Endothelial cell (in vitro differentiated cells): ENCODE measurements at regions not wholly inside any gene's neighbourhood (a gene's known extent, or its start where the extent isn't known, plus 50 kb on each side); places are given as distances from the start of the nearest gene placed in this dataset.
A peak's percentile ranks its signal among the peaks of the same experiment; 100 is the strongest.

Source experiments
- DNase-seq: peaks from one replicate; pipeline ENCODE4 v3.0.0; 2021; ENCODE audit warnings: low spot score
- H3K27ac Mint-ChIP-seq: one replicate; pipeline ENCODE4 v1.8.0; 2021; ENCODE audit warnings: mixed read lengths, inconsistent platforms; ENCODE audit not compliant: unreplicated experiment
- H3K27me3 Mint-ChIP-seq: one replicate; pipeline ENCODE4 v1.8.0; 2021; ENCODE audit warnings: mild to moderate bottlenecking, moderate library complexity, mixed read lengths, inconsistent platforms; ENCODE audit not compliant: unreplicated experiment
- H3K36me3 Mint-ChIP-seq: one replicate; pipeline ENCODE4 v1.8.0; 2021; ENCODE audit warnings: mild to moderate bottlenecking, low read depth, mixed read lengths, inconsistent platforms; ENCODE audit not compliant: unreplicated experiment
- H3K4me1 Mint-ChIP-seq: one replicate; pipeline ENCODE4 v1.8.0; 2021; ENCODE audit warnings: mild to moderate bottlenecking, mixed read lengths, inconsistent platforms; ENCODE audit not compliant: unreplicated experiment
- H3K4me3 Mint-ChIP-seq: one replicate; pipeline ENCODE4 v1.8.0; 2021; ENCODE audit warnings: mild to moderate bottlenecking, mixed read lengths, inconsistent platforms; ENCODE audit not compliant: unreplicated experiment
- H3K9me3 Mint-ChIP-seq: one replicate; pipeline ENCODE4 v1.8.0; 2021; ENCODE audit warnings: mixed read lengths, inconsistent platforms; ENCODE audit not compliant: unreplicated experiment
- TF ChIP-seq, protein P1 (sequence below): fragments of 200-600 bp; sonication (generic); IDR thresholded peaks from one replicate; pipeline ENCODE4 v1.5.0; 2021; ENCODE audit warnings: antibody characterized with exemption; ENCODE audit not compliant: unreplicated experiment

- DNase-seq = no peak
- Mint-ChIP-seq H3K9me3 (no peaks in the 10 kb centered on the region), H3K27ac (no peak overlapping the region), H3K27me3 (no peaks in the 10 kb centered on the region), H3K4me3 (no peak overlapping the region), H3K4me1 (no peaks in the 10 kb centered on the region), H3K36me3 (no peaks in the 10 kb centered on the region)
- TF ChIP-seq, protein P1, sequence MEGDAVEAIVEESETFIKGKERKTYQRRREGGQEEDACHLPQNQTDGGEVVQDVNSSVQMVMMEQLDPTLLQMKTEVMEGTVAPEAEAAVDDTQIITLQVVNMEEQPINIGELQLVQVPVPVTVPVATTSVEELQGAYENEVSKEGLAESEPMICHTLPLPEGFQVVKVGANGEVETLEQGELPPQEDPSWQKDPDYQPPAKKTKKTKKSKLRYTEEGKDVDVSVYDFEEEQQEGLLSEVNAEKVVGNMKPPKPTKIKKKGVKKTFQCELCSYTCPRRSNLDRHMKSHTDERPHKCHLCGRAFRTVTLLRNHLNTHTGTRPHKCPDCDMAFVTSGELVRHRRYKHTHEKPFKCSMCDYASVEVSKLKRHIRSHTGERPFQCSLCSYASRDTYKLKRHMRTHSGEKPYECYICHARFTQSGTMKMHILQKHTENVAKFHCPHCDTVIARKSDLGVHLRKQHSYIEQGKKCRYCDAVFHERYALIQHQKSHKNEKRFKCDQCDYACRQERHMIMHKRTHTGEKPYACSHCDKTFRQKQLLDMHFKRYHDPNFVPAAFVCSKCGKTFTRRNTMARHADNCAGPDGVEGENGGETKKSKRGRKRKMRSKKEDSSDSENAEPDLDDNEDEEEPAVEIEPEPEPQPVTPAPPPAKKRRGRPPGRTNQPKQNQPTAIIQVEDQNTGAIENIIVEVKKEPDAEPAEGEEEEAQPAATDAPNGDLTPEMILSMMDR = no peak
Measured at GRCh38 chr2:65658266-65658665, 225.9 kb upstream of the SPRED2 start.

GRCh38 chr2:65656160-65656718, 223.8 kb upstream of the SPRED2 start:
- DNase-seq = no peak
- H3K9me3 Mint-ChIP-seq = no peaks in the 10 kb centered on the region
- H3K36me3 Mint-ChIP-seq = no peaks in the 10 kb centered on the region
- no peak overlapping the region for H3K4me3 Mint-ChIP-seq
- TF ChIP-seq, protein P1 = no peak
- no peaks in the 10 kb centered on the region for H3K4me1 Mint-ChIP-seq
- H3K27ac Mint-ChIP-seq = peak overlapping the region; percentile 13
- H3K27me3 Mint-ChIP-seq = no peaks in the 10 kb centered on the region

GRCh38 chr2:65655000-65655399, 222.6 kb upstream of the SPRED2 start:
- Mint-ChIP-seq H3K4me1 (no peaks in the 10 kb centered on the region), H3K9me3 (no peaks in the 10 kb centered on the region), H3K4me3 (no peak overlapping the region), H3K27me3 (no peaks in the 10 kb centered on the region), H3K36me3 (no peaks in the 10 kb centered on the region), H3K27ac (no peak overlapping the region)
- TF ChIP-seq, protein P1 = no peak
- no peak for DNase-seq

- Mint-ChIP-seq H3K4me1 (no peaks in the 10 kb centered on the region), H3K4me3 (no peak overlapping the region), H3K27me3 (no peaks in the 10 kb centered on the region), H3K36me3 (no peaks in the 10 kb centered on the region), H3K27ac (no peak overlapping the region), H3K9me3 (no peaks in the 10 kb centered on the region)
- no peak for DNase-seq
- TF ChIP-seq, protein P1 = no peak
Measured at GRCh38 chr2:65654496-65654895, 222.1 kb upstream of the SPRED2 start.

GRCh38 chr2:65652066-65652465, 219.7 kb upstream of the SPRED2 start:
- Mint-ChIP-seq H3K9me3 (no peaks in the 10 kb centered on the region), H3K4me3 (no peak overlapping the region), H3K4me1 (no peaks in the 10 kb centered on the region), H3K27ac (no peak overlapping the region), H3K27me3 (no peaks in the 10 kb centered on the region), H3K36me3 (no peaks in the 10 kb centered on the region)
- DNase-seq = no peak
- TF ChIP-seq, protein P1 = no peak
